Activated CD4-positive, alpha-beta T cell treated with anti-CD3 and anti-CD28 coated beads for 24 hours (primary cell): ENCODE measurements at regions not wholly inside any gene's neighbourhood (a gene's known extent, or its start where the extent isn't known, plus 50 kb on each side); places are given as distances from the start of the nearest gene placed in this dataset.
A peak's percentile ranks its signal among the peaks of the same experiment; 100 is the strongest.
"Not testable (repeated sequence)": the region's sequence is repeated elsewhere in the genome, so short reads cannot be mapped to it uniquely, and the experiment has no call there.

Experiments used
- DNase-seq, 2 donors: peaks; one replicate each; pipeline ENCODE4 v3.0.0-alpha.2; 2020; ENCODE audit warnings: low read depth in 2 of 2

- not testable (repeated sequence) for DNase-seq
Measured at GRCh38 chr3:198147993-198148392, 188.0 kb downstream of the LMLN start.

- not testable (repeated sequence) for DNase-seq
Measured at GRCh38 chr3:198149904-198150303, 189.9 kb downstream of the LMLN start.

- not testable (repeated sequence) for DNase-seq
Measured at GRCh38 chr3:198151867-198152266, 191.8 kb downstream of the LMLN start.

- DNase-seq, result not testable (repeated sequence)
Measured at GRCh38 chr3:198155771-198156170, 195.8 kb downstream of the LMLN start.

- not testable (repeated sequence) for DNase-seq
Measured at GRCh38 chr3:198157231-198157868, 197.3 kb downstream of the LMLN start.

GRCh38 chr3:198158007-198158406 is 198.0 kb downstream of the LMLN start:
- not testable (repeated sequence) for DNase-seq

- peak; percentile 49 to 53 for DNase-seq
Measured at GRCh38 chr3:198167339-198168039, 207.5 kb downstream of the LMLN start.

- not testable (repeated sequence) for DNase-seq
Measured at GRCh38 chr3:198170781-198171180, 210.8 kb downstream of the LMLN start.

GRCh38 chr3:198173080-198173479 is 213.1 kb downstream of the LMLN start:
- not testable (repeated sequence) for DNase-seq

- DNase-seq, result not testable (repeated sequence)
Measured at GRCh38 chr3:198173929-198174574, 214.0 kb downstream of the LMLN start.
